Anterior cingulate cortex (tissue), 58 donors: ENCODE measurements at regions not wholly inside any gene's neighbourhood (a gene's known extent, or its start where the extent isn't known, plus 50 kb on each side); places are given as distances from the start of the nearest gene placed in this dataset.
A peak's percentile ranks its signal among the peaks of the same experiment; 100 is the strongest.
"Not testable (repeated sequence)": the region's sequence is repeated elsewhere in the genome, so short reads cannot be mapped to it uniquely, and the experiment has no call there.

ENCODE experiments used
- DNase-seq, 58 donors: peaks; one replicate each; lab custom pipeline; 2025; lab: John Stamatoyannopoulos, UW

DNA sequence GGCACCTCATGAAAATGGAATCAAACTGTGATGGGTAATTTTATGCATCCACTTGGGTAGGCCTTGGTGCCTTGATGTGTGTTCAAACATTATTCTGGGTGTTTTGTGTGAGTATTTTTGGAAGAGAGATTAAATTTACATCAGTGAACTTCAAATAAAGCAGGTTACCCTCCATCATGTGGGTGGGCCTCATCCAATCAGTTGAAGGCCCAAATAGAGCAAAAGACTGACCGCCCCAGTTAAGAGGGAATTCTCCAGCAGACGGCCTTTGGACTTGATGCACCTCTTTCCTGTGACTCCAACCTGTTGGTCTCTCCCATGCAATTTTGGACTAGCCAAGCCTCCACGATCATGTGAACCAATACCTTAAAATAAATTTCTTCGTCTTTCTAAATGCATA is 97.7 kb upstream of the DPP6 start:
- DNase-seq, result no peak

DNA sequence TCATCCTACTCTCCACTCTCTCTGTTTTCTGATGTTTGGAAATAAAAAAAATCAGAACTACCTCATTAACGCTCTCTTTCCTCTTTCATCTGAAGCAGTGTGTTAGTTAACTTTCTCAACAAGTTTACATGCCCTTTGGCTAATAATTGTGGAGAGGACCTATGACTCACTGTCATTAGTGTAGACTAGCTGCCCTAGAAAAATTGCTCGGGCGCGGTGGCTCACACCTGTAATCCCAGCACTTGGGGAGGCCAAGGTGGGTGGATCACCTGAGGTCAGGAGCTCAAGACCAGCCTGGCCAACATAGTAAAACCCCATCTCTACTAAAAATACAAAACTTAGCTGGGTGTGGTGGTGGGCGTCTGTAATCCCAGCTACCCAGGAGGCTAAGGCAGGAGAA is 94.5 kb upstream of the DPP6 start:
- DNase-seq, result not testable (repeated sequence)

DNA sequence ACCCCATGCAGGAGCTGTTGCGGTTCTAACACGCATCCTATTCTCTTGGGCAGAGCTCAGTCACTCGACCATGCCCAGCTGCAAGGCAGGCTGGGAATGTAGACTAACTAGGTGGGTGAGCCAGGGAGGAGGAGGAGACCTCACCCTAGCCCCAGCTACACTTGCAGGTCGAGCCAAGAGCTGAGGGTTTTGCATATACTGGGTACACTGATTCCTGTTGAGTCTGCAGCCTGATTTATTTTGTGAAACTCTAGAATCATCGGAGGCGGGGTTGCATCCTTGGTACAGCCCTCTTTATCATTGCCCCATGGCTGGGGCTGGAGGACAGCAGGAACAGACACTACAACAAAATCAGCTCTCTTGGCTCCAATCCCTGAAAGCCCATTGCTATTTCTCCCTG is 93.8 kb upstream of the DPP6 start:
- not testable (repeated sequence) for DNase-seq

DNA sequence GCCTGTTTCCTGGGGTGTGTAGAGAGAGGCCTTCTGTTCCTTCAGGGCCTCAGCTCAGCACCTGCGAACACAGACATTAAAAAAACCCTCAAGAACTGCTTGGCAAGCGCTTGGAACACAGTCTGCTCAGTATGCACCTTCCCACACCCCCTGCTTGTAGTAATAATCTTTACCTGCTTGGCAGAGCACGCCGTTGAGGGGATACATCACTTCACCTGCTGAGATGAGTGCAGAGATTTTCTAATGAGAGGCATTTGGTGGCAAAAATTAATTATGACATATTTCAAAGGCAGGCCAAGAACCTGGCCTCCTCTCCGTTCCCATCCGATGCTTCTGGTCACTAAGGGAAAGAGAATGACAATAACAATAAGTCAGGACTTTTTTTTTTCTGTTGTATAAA is 93.4 kb upstream of the DPP6 start:
- not testable (repeated sequence) for DNase-seq

DNA sequence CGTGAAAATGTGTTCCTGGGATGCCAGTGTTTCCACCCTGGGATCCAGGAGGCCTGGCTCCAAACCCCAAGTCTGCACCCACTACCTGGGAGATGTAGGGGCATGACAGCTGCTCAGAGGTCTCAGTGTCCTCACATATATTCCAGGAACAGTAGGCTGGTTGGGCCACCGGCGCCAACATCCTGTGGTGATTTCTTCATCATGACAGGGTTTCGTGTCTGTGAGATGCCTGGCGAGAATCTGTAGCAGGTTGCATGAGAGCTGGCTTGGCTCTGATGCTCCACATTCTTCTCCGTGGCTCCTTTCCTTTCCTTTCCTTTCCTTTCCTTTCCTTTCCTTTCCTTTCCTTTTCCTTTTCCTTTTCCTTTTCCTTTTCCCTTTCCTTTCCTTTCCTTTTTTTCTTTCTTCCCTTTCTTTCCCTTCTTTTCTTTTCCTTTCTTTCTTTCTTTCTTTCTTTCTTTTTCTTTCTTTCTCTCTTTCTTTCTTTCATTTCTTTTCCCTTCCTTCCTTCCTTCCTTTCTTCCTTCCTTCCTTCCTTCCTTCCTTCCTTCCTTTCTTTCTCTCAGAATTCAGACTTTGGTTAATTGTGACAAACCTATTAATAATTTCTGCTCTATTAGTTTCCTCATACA is 87.6 kb upstream of the DPP6 start:
- not testable (repeated sequence) for DNase-seq

DNA sequence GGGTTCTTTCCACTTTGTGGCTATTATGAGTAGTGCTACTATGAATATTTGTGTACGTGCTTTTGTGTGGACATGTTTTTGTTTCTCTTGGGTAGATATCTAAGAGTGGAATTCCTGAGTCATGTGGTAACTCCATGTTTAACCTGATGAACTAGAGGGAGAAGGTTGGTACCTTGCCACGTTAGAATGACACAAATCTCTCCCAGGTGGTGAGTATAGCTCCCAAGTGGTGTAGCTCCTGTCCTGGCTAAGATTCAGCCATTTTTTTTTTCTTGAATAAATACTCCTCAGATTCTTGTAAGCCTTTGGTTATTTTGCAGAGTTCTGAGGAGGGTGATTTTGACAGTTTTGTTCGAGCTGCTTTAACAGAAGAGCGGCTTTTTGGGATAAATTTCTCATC is 83.2 kb upstream of the DPP6 start:
- not testable (repeated sequence) for DNase-seq

DNA sequence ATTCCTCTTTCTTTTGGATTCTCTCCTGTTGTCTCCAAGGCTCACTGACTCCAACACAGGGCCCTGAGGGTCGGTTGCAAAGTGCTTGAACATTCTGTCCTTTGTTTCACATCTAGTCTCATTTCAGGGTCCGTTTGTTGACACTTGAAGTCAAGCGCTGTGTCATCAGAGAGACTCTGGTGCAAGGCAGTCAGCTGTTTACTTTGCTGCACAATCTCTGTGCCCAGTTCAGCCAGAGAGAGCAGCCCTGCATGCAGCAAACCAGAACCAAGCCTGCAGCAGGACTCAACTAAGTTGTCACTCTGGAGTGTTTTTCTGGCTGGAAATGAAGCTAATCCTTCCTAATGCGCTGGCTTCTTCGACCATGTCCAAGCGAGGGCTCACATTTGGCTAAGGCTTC is 77.6 kb upstream of the DPP6 start:
- not testable (repeated sequence) for DNase-seq

DNA sequence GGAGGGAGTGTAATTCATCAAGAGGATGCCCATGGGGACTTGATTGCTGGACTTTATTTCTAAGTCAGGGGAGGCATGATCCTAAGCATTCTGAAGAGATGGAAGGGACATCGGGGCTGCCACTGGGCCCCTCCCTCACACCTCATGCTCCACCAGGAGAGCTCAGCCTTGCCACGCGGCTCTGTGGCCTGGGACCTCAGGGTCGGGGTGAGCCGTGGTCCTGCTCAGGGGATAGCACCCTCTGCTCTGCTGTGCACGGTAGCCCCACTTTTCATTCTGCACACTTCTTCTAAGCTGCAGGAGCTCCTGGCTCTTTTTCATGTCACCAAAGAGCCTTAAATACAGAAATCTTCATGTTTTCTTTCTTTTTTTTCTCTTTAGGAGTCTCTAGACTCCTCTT is 75.5 kb upstream of the DPP6 start:
- DNase-seq, result not testable (repeated sequence)

DNA sequence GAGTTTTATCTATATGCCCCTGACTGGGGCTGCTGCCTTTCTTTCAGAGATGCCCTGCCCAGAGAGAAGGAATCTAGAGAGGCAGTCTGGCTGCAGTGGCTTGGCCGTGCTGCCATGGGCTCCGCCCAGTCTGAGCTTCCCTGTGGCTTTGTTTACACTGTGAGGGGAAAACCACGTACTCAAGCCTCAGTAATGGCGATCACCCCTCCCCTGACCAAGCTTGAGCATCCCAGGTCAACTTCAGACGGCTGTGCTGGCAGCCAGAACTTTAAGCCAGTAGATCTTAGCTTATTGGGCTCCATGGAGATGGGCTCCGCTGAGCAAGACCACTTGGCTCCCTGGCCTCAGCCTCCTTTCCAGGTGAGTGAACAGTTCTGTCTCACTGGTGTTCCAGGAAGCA is 69.0 kb upstream of the DPP6 start:
- DNase-seq, result not testable (repeated sequence)

DNA sequence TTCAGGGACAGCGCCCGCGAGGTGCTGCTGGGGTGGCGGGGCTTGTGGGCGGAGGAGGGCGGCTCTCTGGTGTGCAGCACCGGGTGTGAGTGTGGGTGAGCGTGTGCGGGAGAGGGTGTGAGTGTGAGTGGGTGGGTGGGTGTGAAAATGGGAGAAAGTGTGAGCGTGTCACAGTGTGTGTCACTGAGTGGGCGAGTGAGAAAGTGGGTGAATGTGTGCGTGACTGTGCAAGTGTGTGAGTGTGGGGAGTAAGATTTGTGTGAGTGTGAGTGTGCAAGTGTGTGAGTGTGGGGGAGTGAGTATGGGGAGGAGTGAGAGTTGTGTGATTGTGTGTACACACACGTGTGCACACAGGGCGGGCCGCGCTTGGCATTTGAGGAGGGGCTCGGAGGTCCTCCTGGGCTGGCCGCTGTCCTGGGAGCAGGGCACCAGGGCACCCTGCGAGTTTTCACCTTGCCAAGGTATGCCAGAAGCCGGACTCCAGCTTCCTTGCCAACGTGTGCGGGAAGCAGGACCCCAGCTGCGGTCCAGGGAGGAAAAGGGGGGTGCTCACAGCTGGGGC is 63.1 kb upstream of the DPP6 start:
- peak in 1 of 58 donors; percentile 2 for DNase-seq

DNA sequence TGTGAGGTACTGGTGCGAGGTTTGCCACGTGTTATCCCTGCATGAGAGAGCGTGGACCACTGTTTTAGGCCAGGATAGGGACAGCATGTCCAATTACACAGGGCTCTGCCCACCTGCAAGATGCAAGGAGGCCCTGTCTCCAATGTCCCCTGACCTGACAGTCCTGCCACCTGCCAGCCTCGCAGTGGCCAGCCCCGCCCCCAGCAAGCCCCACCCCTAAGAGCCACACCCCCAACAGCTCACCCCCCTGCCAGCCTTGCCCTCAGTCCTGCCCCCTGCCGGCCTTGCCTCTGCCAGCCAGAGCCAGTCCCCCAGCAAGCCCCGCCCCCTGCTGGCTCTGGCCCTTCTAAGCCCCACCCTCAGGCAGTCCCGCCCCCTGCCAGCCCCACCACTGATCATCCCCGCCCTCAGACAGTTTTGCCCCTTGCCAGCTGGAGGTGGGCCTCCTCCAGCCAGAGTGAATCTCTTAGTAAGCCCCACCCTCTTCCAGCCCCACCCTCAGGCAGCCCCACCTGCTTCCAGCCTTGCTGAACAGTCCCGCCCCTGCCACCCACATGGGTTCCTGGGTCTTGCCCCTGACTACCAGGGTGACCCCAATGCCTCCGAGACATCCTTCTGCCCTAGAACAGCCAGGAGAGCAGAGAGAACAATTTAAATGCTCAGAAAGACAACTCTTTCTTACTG is 62.3 kb upstream of the DPP6 start:
- DNase-seq, result not testable (repeated sequence)

DNA sequence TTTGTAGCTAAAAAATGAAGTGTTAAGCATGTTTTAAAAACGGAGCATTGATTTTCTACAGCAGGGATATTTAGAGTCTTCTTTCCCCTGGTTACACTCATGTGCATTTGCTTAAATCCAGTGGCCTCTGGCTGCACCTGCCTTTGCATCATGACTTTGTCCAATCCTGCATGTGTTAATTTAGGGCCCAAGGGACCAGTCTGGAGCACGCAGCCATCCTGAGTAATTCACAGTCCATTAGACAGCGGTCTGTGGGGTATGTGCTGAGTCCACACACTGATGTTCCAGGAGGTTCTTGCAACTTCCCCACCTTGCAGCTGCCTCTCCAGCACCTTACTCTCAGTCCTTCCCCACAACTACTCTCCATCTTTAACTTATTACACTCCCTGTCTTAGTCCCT is 60.7 kb upstream of the DPP6 start:
- not testable (repeated sequence) for DNase-seq

DNA sequence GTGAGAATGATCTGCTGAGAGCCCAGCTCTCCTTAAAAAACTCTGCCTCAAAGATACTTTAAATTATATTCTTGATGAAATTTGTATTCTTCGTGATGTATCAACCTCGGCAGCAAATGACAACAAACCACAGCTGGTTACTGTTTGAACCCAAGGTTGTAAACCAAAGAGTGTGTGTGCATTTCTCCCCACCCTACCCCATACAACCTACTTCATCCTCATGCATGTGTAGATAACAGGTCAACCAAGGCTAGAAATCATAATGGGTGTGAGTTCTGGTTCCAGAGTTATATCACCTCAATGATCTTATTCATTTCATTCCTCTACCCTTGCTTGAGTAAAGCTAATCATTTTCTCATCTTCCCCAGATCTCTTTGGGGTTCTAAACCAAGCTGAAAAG is 58.8 kb upstream of the DPP6 start:
- DNase-seq, result not testable (repeated sequence)

DNA sequence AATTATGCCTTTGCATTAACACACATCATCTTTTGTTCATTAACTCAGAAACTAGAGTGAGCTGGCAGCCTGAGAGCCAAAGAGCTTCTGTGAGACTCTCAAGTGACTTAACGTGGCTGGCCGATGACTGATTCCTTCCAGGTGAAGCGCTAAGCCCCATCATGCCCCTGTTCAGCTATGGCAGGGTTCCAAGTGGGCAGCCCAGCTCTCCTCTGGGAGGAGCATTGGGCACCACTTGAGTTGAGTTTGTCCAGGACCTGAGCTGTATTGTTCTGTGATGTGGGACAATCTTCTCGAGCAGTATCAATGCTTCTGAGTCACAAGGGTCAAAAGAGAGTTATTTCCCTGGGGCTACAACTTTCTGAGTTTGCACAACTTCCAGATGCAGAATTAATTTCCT is 53.3 kb upstream of the DPP6 start:
- not testable (repeated sequence) for DNase-seq
